Chondrocyte (in vitro differentiated cells): ENCODE measurements at regions not wholly inside any gene's neighbourhood (a gene's known extent, or its start where the extent isn't known, plus 50 kb on each side); places are given as distances from the start of the nearest gene placed in this dataset.

Experiments used
- DNase-seq: peaks from one replicate; pipeline ENCODE4 v3.0.0; 2021; ENCODE audit warnings: mixed read lengths, low spot score
- H3K27ac Mint-ChIP-seq: one replicate; pipeline ENCODE4 v1.8.0; 2021; ENCODE audit warnings: mild to moderate bottlenecking, moderate library complexity, mixed read lengths; ENCODE audit not compliant: unreplicated experiment
- H3K27me3 Mint-ChIP-seq: 2 replicates; pipeline ENCODE4 v1.8.0; 2021; ENCODE audit warnings: low read depth, mixed read lengths
- H3K36me3 Mint-ChIP-seq: 2 replicates; pipeline ENCODE4 v1.8.0; 2021; ENCODE audit warnings: low read depth, mixed read lengths
- H3K4me1 Mint-ChIP-seq: 2 replicates; pipeline ENCODE4 v1.8.0; 2021; ENCODE audit warnings: low read depth, mild to moderate bottlenecking, mixed read lengths
- H3K4me3 Mint-ChIP-seq: one replicate; pipeline ENCODE4 v1.8.0; 2021; ENCODE audit warnings: mild to moderate bottlenecking, moderate library complexity, mixed read lengths; ENCODE audit not compliant: unreplicated experiment
- H3K9me3 Mint-ChIP-seq: 2 replicates; pipeline ENCODE4 v1.8.0; 2021; ENCODE audit warnings: low read depth, mixed read lengths
- TF ChIP-seq, protein P1 (sequence below): fragments of 200-600 bp; sonication (generic); IDR thresholded peaks from 2 replicates; pipeline ENCODE4 v1.5.0; 2021; ENCODE audit warnings: antibody characterized with exemption, mild to moderate bottlenecking, moderate library complexity

GRCh38 chr12:111148005-111148404 lies 220.9 kb downstream of the PHETA1 start:
- Mint-ChIP-seq H3K4me3 (no peak overlapping the region), H3K9me3 (no peaks in the 10 kb centered on the region), H3K27ac (no peak overlapping the region), H3K27me3 (peaks cover 32% of the 10 kb centered on the region), H3K36me3 (no peaks in the 10 kb centered on the region), H3K4me1 (no peaks in the 10 kb centered on the region)
- TF ChIP-seq, protein P1, sequence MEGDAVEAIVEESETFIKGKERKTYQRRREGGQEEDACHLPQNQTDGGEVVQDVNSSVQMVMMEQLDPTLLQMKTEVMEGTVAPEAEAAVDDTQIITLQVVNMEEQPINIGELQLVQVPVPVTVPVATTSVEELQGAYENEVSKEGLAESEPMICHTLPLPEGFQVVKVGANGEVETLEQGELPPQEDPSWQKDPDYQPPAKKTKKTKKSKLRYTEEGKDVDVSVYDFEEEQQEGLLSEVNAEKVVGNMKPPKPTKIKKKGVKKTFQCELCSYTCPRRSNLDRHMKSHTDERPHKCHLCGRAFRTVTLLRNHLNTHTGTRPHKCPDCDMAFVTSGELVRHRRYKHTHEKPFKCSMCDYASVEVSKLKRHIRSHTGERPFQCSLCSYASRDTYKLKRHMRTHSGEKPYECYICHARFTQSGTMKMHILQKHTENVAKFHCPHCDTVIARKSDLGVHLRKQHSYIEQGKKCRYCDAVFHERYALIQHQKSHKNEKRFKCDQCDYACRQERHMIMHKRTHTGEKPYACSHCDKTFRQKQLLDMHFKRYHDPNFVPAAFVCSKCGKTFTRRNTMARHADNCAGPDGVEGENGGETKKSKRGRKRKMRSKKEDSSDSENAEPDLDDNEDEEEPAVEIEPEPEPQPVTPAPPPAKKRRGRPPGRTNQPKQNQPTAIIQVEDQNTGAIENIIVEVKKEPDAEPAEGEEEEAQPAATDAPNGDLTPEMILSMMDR, result no peak
- no peak for DNase-seq

GRCh38 chr12:111143271-111143670 lies 222.9 kb upstream of the MYL2 start:
- no peak overlapping the region for H3K4me3 Mint-ChIP-seq
- no peaks in the 10 kb centered on the region for H3K4me1 Mint-ChIP-seq
- no peaks in the 10 kb centered on the region for H3K36me3 Mint-ChIP-seq
- TF ChIP-seq, protein P1, result no peak
- no peak for DNase-seq
- H3K27ac Mint-ChIP-seq, result no peak overlapping the region
- H3K27me3 Mint-ChIP-seq, result peaks cover 40% of the 10 kb centered on the region
- H3K9me3 Mint-ChIP-seq, result no peaks in the 10 kb centered on the region

GRCh38 chr12:111141205-111141604 lies 220.8 kb upstream of the MYL2 start:
- Mint-ChIP-seq H3K9me3 (no peaks in the 10 kb centered on the region), H3K4me1 (no peaks in the 10 kb centered on the region), H3K4me3 (no peak overlapping the region), H3K36me3 (no peaks in the 10 kb centered on the region), H3K27me3 (peaks cover 39% of the 10 kb centered on the region), H3K27ac (no peak overlapping the region)
- TF ChIP-seq, protein P1, result no peak
- no peak for DNase-seq

DNA sequence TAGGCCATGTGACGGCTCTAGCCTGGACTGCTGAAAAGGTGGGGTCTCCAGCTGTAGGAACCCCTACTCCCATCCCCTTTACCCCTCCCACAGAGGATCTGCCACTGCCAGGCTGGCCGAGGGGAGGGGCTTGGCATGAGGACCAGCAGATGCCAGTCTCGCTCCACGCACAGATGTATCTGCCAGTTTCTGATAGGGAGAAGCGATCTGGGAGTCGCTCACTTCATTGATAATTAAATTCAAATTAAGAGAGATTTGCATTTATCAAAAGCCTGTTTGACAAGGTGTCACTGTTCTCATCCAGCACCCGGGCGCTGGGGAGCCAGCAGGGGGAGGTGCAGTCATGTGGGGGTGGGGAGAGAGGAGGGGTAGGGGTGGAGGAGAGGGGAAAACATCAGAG lies 217.6 kb upstream of the MYL2 start:
- TF ChIP-seq, protein P1, result no peak
- DNase-seq, result no peak
- H3K27ac Mint-ChIP-seq, result no peak overlapping the region
- no peak overlapping the region for H3K4me3 Mint-ChIP-seq
- H3K4me1 Mint-ChIP-seq, result no peaks in the 10 kb centered on the region
- peaks cover 28% of the 10 kb centered on the region for H3K27me3 Mint-ChIP-seq
- H3K36me3 Mint-ChIP-seq, result no peaks in the 10 kb centered on the region
- peaks cover 20% of the 10 kb centered on the region for H3K9me3 Mint-ChIP-seq

- H3K4me1 Mint-ChIP-seq, result no peaks in the 10 kb centered on the region
- no peak overlapping the region for H3K27ac Mint-ChIP-seq
- no peak for DNase-seq
These were observed 215.0 kb upstream of the MYL2 start for GRCh38 chr12:111135293-111135832.

More at GRCh38 chr12:111135293-111135832, 215.0 kb upstream of the MYL2 start:
- TF ChIP-seq, protein P1, result no peak
- Mint-ChIP-seq H3K27me3 (peaks cover 23% of the 10 kb centered on the region), H3K4me3 (no peak overlapping the region), H3K36me3 (no peaks in the 10 kb centered on the region), H3K9me3 (peaks cover 20% of the 10 kb centered on the region)
